Endothelial cell of umbilical vein (primary cell): ENCODE measurements at regions not wholly inside any gene's neighbourhood (a gene's known extent, or its start where the extent isn't known, plus 50 kb on each side); places are given as distances from the start of the nearest gene placed in this dataset.

ENCODE experiments used
- BruUV-seq: library from RNA; stranded (reverse); fragments of 400-500 nt; replicated peaks from 2 replicates; lab custom pipeline; 2021; lab: Mats Ljungman, UMichigan
- CTCF ChIA-PET: fragments of 300-600, 350-600 bp; sonication (Branson Sonifier 250); formaldehyde crosslinking; loops from one replicate; lab custom pipeline; 2021; ENCODE audit warnings: antibody characterized with exemption, inconsistent platforms; lab: Charles Lee
- POLR2A ChIA-PET: fragments of 300-600, 350-600 bp; sonication (Branson Sonifier 250); formaldehyde crosslinking; loops from one replicate; lab custom pipeline; 2021; ENCODE audit warnings: antibody characterized with exemption, inconsistent platforms; lab: Charles Lee
- DNase-seq: peaks from one replicate; pipeline ENCODE4 v3.0.0-alpha.2; 2011; ENCODE audit warnings: low read depth, low spot score
- FAIRE-seq: peaks from 2 replicates; lab custom pipeline; 2011; peaks lifted over from hg19 to GRCh38; lab: Jason Lieb, UNC
- H2AFZ ChIP-seq: 2 replicates; pipeline ENCODE4 v1.6.0; 2012; ENCODE audit warnings: low read depth, low read length, control low read depth, inconsistent platforms
- H3K27ac ChIP-seq: 2 replicates; pipeline ENCODE4 v1.5.1; 2011; ENCODE audit warnings: low read depth, mild to moderate bottlenecking, control low read depth, low read length, moderate library complexity; ENCODE audit not compliant: insufficient read depth
- H3K27me3 ChIP-seq, 2 experiments: 2 replicates each; pipeline versions ENCODE4 v1.6.0 to v1.6.1; 2011; ENCODE audit warnings: low read length in 2 of 2, mixed read lengths in 1 of 2; ENCODE audit not compliant: control insufficient read depth in 2 of 2, insufficient read depth in 2 of 2
- H3K36me3 ChIP-seq, 2 experiments: 2 replicates in 1 of 2; 3 replicates in 1 of 2; pipeline ENCODE4 v1.5.1; 2011; ENCODE audit warnings: low read length in 2 of 2, mild to moderate bottlenecking in 1 of 2, moderate library complexity in 1 of 2; ENCODE audit not compliant: control insufficient read depth in 2 of 2, insufficient read depth in 2 of 2; ENCODE audit errors: extremely low read depth in 1 of 2
- H3K4me1 ChIP-seq: 3 replicates; pipeline ENCODE4 v1.5.1; 2011; ENCODE audit warnings: mild to moderate bottlenecking, low read length; ENCODE audit not compliant: control insufficient read depth, insufficient read depth; ENCODE audit errors: extremely low read depth
- H3K4me2 ChIP-seq: 2 replicates; pipeline ENCODE4 v1.6.1; 2011; ENCODE audit warnings: low read length, control low read depth, mixed read lengths; ENCODE audit not compliant: insufficient read depth
- H3K4me3 ChIP-seq, 3 experiments: fragments of 200-600 bp in 1 of 3; sonication (generic), shearing (Covaris generic) in 1 of 3; replicated peaks in 1 of 3; 2 replicates each; pipeline ENCODE4 v1.5.1; 2011 to 2016; ENCODE audit warnings: control low read depth in 3 of 3, low read length in 3 of 3, mild to moderate bottlenecking in 2 of 3, inconsistent platforms in 1 of 3, low read depth in 1 of 3, moderate library complexity in 1 of 3; ENCODE audit not compliant: insufficient read depth in 1 of 3
- H3K79me2 ChIP-seq: 2 replicates; pipeline ENCODE4 v1.6.0; 2012; ENCODE audit warnings: low read length, inconsistent platforms; ENCODE audit not compliant: control insufficient read depth, insufficient read depth
- H3K9ac ChIP-seq: replicated peaks from 2 replicates; pipeline ENCODE3; 2011; ENCODE audit warnings: low read length, control low read depth; ENCODE audit not compliant: insufficient read depth; ENCODE audit errors: extremely low read depth
- H3K9me1 ChIP-seq: replicated peaks from 3 replicates; pipeline ENCODE4 v1.6.0; 2011; ENCODE audit warnings: mild to moderate bottlenecking, low read length; ENCODE audit not compliant: control insufficient read depth, insufficient read depth; ENCODE audit errors: extremely low read depth
- H3K9me3 ChIP-seq: replicated peaks from 2 replicates; pipeline ENCODE4 v1.5.1; 2012; ENCODE audit warnings: low read length, inconsistent platforms; ENCODE audit not compliant: control insufficient read depth, insufficient read depth
- H4K20me1 ChIP-seq: replicated peaks from 2 replicates; pipeline ENCODE3; 2011; ENCODE audit warnings: mild to moderate bottlenecking, low read length; ENCODE audit not compliant: control insufficient read depth, insufficient read depth; ENCODE audit errors: extremely low read depth
- EZH2 ChIP-seq: IDR thresholded peaks from 2 replicates; pipeline ENCODE4 v1.6.1; 2012; ENCODE audit warnings: borderline replicate concordance, low read depth, mild to moderate bottlenecking, moderate library complexity, low read length, inconsistent platforms; ENCODE audit not compliant: severe bottlenecking
- FOS ChIP-seq: IDR thresholded peaks from 2 replicates; pipeline ENCODE4 v1.6.1; 2011; ENCODE audit warnings: mild to moderate bottlenecking, low read length, moderate library complexity, borderline replicate concordance; ENCODE audit not compliant: insufficient read depth
- GATA2 ChIP-seq: IDR thresholded peaks from 2 replicates; pipeline ENCODE4 v1.7.0; 2011; ENCODE audit warnings: low read depth, mild to moderate bottlenecking, moderate library complexity, mixed read lengths, low read length; ENCODE audit not compliant: insufficient read length, insufficient read depth
- JUN ChIP-seq: IDR thresholded peaks from 2 replicates; pipeline ENCODE4 v1.6.1; 2011; ENCODE audit warnings: borderline replicate concordance, low read depth; ENCODE audit not compliant: insufficient read length, insufficient read depth
- MAX ChIP-seq: IDR thresholded peaks from 2 replicates; pipeline ENCODE4 v1.6.1; 2011; ENCODE audit not compliant: insufficient read depth, insufficient read length
- MYC ChIP-seq: IDR thresholded peaks from one replicate; pipeline ENCODE4 v1.6.1; 2011; ENCODE audit warnings: mild to moderate bottlenecking, low read depth, low read length
- POLR2A ChIP-seq: IDR thresholded peaks from 2 replicates; pipeline ENCODE4 v1.6.1; 2012; ENCODE audit warnings: low read depth, mild to moderate bottlenecking, control low read depth, low read length
- POLR2AphosphoS5 ChIP-seq: IDR thresholded peaks from 2 replicates; pipeline ENCODE4 v1.6.1; 2012; ENCODE audit warnings: low read depth, mild to moderate bottlenecking, control low read depth, low read length, moderate library complexity; ENCODE audit not compliant: insufficient read depth
- dilution Hi-C: fragments of 300-500 bp; cut with MboI; formaldehyde crosslinking; loops from one replicate; pipeline ENCODE4 v1.15.0; 2019; ENCODE audit warnings: low sequenced_read_pairs; ENCODE audit not compliant: extremely low pct_ligation_motif_present
- intact Hi-C: fragments of 100-400 bp; cut with micrococcal nuclease; formaldehyde crosslinking; loops from one replicate; pipeline ENCODE4 v1.10.0; 2022
- TF ChIP-seq, protein P1 (sequence below), 2 donors: IDR thresholded peaks; 1 replicate in 1 of 2; 2 replicates in 1 of 2; pipeline ENCODE4 v1.5.1; 2011; ENCODE audit warnings: low read length in 2 of 2, mild to moderate bottlenecking in 2 of 2, moderate library complexity in 2 of 2, control low read depth in 1 of 2, inconsistent platforms in 1 of 2, low read depth in 1 of 2; ENCODE audit not compliant: insufficient read depth in 1 of 2; ENCODE audit errors: extremely low read depth in 1 of 2

DNA sequence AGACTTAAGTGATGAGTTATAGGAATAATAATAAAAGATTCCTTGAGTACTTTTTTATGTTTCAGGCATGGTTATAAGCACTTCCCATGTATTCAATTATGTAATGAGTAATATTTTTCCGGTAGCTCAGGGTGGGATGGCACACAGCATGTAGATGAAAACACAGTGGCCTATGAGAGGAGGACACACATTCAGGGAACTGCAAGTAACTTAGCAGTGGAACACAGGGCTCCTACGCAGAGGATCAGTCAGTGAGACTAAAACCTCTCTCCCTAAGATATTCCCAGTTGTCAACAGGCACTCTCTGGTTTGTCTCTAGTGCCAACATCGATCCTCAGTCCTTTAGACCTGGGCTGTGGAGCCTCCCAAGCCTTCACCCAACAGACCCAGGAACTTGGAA lies 219.4 kb downstream of the DIO2 start:
- ChIA-PET CTCF (no interaction called here), POLR2A (no interaction called here)
- Histone ChIP-seq H3K9ac (no peak overlapping the region), H3K27ac (no peak overlapping the region), H3K9me3 (peaks cover 2% of the 10 kb centered on the region), H2AFZ (no peak overlapping the region), H3K79me2 (no peaks in the 10 kb centered on the region), H4K20me1 (no peaks in the 10 kb centered on the region), H3K9me1 (no peaks in the 10 kb centered on the region), H3K36me3 (no peaks in the 10 kb centered on the region), H3K4me2 (no peak overlapping the region), H3K4me3 (no peak overlapping the region), H3K4me1 (no peaks in the 10 kb centered on the region), H3K27me3 (no peaks in the 10 kb centered on the region)
- no TSS peak for BruUV-seq
- DNase-seq = no peak
- TF ChIP-seq POLR2A (no peak), GATA2 (no peak), FOS (no peak), JUN (no peak), POLR2AphosphoS5 (no peak), MYC (no peak), MAX (no peak), EZH2 (no peak)
- TF ChIP-seq, protein P1, sequence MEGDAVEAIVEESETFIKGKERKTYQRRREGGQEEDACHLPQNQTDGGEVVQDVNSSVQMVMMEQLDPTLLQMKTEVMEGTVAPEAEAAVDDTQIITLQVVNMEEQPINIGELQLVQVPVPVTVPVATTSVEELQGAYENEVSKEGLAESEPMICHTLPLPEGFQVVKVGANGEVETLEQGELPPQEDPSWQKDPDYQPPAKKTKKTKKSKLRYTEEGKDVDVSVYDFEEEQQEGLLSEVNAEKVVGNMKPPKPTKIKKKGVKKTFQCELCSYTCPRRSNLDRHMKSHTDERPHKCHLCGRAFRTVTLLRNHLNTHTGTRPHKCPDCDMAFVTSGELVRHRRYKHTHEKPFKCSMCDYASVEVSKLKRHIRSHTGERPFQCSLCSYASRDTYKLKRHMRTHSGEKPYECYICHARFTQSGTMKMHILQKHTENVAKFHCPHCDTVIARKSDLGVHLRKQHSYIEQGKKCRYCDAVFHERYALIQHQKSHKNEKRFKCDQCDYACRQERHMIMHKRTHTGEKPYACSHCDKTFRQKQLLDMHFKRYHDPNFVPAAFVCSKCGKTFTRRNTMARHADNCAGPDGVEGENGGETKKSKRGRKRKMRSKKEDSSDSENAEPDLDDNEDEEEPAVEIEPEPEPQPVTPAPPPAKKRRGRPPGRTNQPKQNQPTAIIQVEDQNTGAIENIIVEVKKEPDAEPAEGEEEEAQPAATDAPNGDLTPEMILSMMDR (IDR thresholded peaks at IDR 0.05; ENCODE audit: extremely low read depth in 1 of 2, insufficient read depth in 1 of 2, low read depth in 1 of 2, low read length in 2 of 2) = no peak
- intact Hi-C loops = no loop called here
- no peak for FAIRE-seq
- dilution Hi-C loops = no loop called here
